OCI-LY1 (cell line): ENCODE measurements at regions not wholly inside any gene's neighbourhood (a gene's known extent, or its start where the extent isn't known, plus 50 kb on each side); places are given as distances from the start of the nearest gene placed in this dataset.

Source experiments
- H2AFZ ChIP-seq: fragments of 200-600 bp; sonication (generic), shearing (Covaris generic); 2 replicates; pipeline ENCODE4 v1.6.0; 2014; ENCODE audit warnings: antibody characterized with exemption, mild to moderate bottlenecking, low read length
- H3F3A ChIP-seq: fragments of 200-600 bp; sonication (generic), shearing (Covaris generic); 2 replicates; pipeline ENCODE4 v1.6.0; 2014; ENCODE audit warnings: mild to moderate bottlenecking, antibody characterized with exemption, low read length, moderate library complexity; ENCODE audit not compliant: insufficient read depth
- H3K27ac ChIP-seq: fragments of 200-600 bp; sonication (generic); 2 replicates; pipeline ENCODE4 v1.5.1; 2014; ENCODE audit warnings: low read length, mixed run types, mild to moderate bottlenecking, low read depth; ENCODE audit not compliant: poor library complexity, severe bottlenecking
- H3K27me3 ChIP-seq: fragments of 200-600 bp; sonication (generic); 2 replicates; pipeline ENCODE4 v1.6.0; 2014; ENCODE audit warnings: antibody characterized with exemption, mild to moderate bottlenecking, low read length, moderate library complexity; ENCODE audit not compliant: insufficient read depth
- H3K36me3 ChIP-seq: fragments of 200-600 bp; sonication (generic); 2 replicates; pipeline ENCODE4 v1.6.1; 2014; ENCODE audit warnings: mild to moderate bottlenecking, antibody characterized with exemption, low read length, moderate library complexity, mixed read lengths; ENCODE audit not compliant: insufficient read depth
- H3K4me1 ChIP-seq: fragments of 200-600 bp; sonication (generic); 2 replicates; pipeline ENCODE4 v1.5.1; 2014; ENCODE audit warnings: mild to moderate bottlenecking, low read length, moderate library complexity; ENCODE audit not compliant: insufficient read depth, severe bottlenecking
- H3K4me2 ChIP-seq: fragments of 200-600 bp; sonication (generic), shearing (Covaris generic); 2 replicates; pipeline ENCODE4 v1.6.1; 2014; ENCODE audit warnings: low read length
- H3K4me3 ChIP-seq: fragments of 200-600 bp; sonication (generic); 2 replicates; pipeline ENCODE4 v1.5.1; 2014; ENCODE audit warnings: low read length, low read depth, mild to moderate bottlenecking, mixed read lengths; ENCODE audit not compliant: poor library complexity, severe bottlenecking
- H3K79me2 ChIP-seq: fragments of 200-600 bp; shearing (Covaris generic); 2 replicates; pipeline ENCODE4 v1.6.1; 2016; ENCODE audit warnings: mixed run types, low read length, mixed read lengths; ENCODE audit not compliant: insufficient read depth
- H3K9ac ChIP-seq: fragments of 200-600 bp; sonication (generic), shearing (Covaris generic); 2 replicates; pipeline ENCODE4 v1.6.1; 2014; ENCODE audit warnings: mild to moderate bottlenecking, low read length, mixed read lengths
- H3K9me2 ChIP-seq: fragments of 200-600 bp; sonication (generic), shearing (Covaris generic); 2 replicates; pipeline ENCODE4 v1.6.1; 2014; ENCODE audit warnings: low read depth, mild to moderate bottlenecking, low read length, mixed read lengths
- H3K9me3 ChIP-seq: fragments of 200-600 bp; shearing (Covaris generic); 2 replicates; pipeline ENCODE4 v1.6.1; 2014; ENCODE audit warnings: low read length, mixed read lengths
- H4K20me1 ChIP-seq: fragments of 200-600 bp; sonication (generic), shearing (Covaris generic); 2 replicates; pipeline ENCODE4 v1.6.0; 2016; ENCODE audit warnings: mild to moderate bottlenecking, low read length; ENCODE audit not compliant: insufficient read depth
- EZH2 ChIP-seq: fragments of 200-600 bp; sonication (generic), shearing (Covaris generic); IDR thresholded peaks from 2 replicates; pipeline ENCODE4 v1.8.0; 2017; ENCODE audit warnings: borderline replicate concordance, mixed run types, mild to moderate bottlenecking, antibody characterized with exemption, low read length, moderate library complexity, mixed read lengths
- TF ChIP-seq, protein P1 (sequence below): fragments of 200-600 bp; sonication (generic), shearing (Covaris generic); IDR thresholded peaks from 2 replicates; pipeline ENCODE4 v1.5.1; 2017; ENCODE audit warnings: mild to moderate bottlenecking, antibody characterized with exemption, low read length, moderate library complexity, mixed read lengths

GRCh38 chr11:32176223-32176934 lies 85.5 kb downstream of the RCN1 start:
- Histone ChIP-seq H3F3A (no peaks in the 10 kb centered on the region), H3K79me2 (no peaks in the 10 kb centered on the region), H3K4me3 (no peak overlapping the region), H3K9ac (no peak overlapping the region), H3K4me2 (no peak overlapping the region), H3K36me3 (no peaks in the 10 kb centered on the region), H2AFZ (no peak overlapping the region), H3K9me2 (no peaks in the 10 kb centered on the region), H4K20me1 (no peaks in the 10 kb centered on the region), H3K4me1 (no peaks in the 10 kb centered on the region), H3K27ac (no peak overlapping the region), H3K27me3 (no peaks in the 10 kb centered on the region), H3K9me3 (no peaks in the 10 kb centered on the region)
- no peak for TF ChIP-seq EZH2
- TF ChIP-seq, protein P1, sequence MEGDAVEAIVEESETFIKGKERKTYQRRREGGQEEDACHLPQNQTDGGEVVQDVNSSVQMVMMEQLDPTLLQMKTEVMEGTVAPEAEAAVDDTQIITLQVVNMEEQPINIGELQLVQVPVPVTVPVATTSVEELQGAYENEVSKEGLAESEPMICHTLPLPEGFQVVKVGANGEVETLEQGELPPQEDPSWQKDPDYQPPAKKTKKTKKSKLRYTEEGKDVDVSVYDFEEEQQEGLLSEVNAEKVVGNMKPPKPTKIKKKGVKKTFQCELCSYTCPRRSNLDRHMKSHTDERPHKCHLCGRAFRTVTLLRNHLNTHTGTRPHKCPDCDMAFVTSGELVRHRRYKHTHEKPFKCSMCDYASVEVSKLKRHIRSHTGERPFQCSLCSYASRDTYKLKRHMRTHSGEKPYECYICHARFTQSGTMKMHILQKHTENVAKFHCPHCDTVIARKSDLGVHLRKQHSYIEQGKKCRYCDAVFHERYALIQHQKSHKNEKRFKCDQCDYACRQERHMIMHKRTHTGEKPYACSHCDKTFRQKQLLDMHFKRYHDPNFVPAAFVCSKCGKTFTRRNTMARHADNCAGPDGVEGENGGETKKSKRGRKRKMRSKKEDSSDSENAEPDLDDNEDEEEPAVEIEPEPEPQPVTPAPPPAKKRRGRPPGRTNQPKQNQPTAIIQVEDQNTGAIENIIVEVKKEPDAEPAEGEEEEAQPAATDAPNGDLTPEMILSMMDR: peak; percentile 78

GRCh38 chr11:32178692-32179091 lies 87.8 kb downstream of the RCN1 start:
- Histone ChIP-seq H3K4me2 (no peak overlapping the region), H3K9me2 (no peaks in the 10 kb centered on the region), H3K36me3 (no peaks in the 10 kb centered on the region), H3F3A (no peaks in the 10 kb centered on the region), H3K4me1 (no peaks in the 10 kb centered on the region), H3K9ac (no peak overlapping the region), H2AFZ (no peak overlapping the region), H3K27ac (no peak overlapping the region), H3K79me2 (no peaks in the 10 kb centered on the region), H3K27me3 (no peaks in the 10 kb centered on the region), H4K20me1 (no peaks in the 10 kb centered on the region), H3K4me3 (no peak overlapping the region), H3K9me3 (no peaks in the 10 kb centered on the region)
- TF ChIP-seq EZH2: no peak
- TF ChIP-seq, protein P1: no peak

DNA sequence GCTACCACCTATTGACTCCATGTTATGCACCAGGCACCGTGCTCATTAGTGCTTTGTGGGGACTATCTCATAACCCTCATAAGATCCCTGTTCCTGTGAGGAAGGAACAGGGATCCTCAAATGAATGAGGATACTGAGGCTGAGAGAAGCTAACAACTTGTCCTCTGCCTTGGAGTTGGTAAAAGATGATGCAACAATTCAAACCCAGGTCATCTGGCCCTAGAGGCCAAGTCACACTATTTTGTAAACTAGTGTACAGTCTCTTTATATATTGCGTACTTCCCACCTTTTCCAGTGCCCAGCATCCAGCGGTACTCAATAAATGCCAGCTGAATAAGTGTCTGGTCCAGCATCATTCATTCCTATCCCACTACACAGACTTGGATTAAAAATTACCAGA lies 92.6 kb downstream of the RCN1 start:
- H2AFZ ChIP-seq: no peak overlapping the region

More for the DNA sequence above, 92.6 kb downstream of the RCN1 start:
- H3F3A ChIP-seq: no peaks in the 10 kb centered on the region
- no peak overlapping the region for H3K9ac ChIP-seq
- H3K27ac ChIP-seq: no peak overlapping the region
- TF ChIP-seq, protein P1: no peak
- TF ChIP-seq EZH2: no peak
- H3K79me2 ChIP-seq: no peaks in the 10 kb centered on the region
- H3K4me2 ChIP-seq: no peak overlapping the region
- no peaks in the 10 kb centered on the region for H3K9me2 ChIP-seq
- H3K9me3 ChIP-seq: no peaks in the 10 kb centered on the region
- no peaks in the 10 kb centered on the region for H3K4me1 ChIP-seq
- H3K27me3 ChIP-seq: no peaks in the 10 kb centered on the region
- H4K20me1 ChIP-seq: no peaks in the 10 kb centered on the region
- no peaks in the 10 kb centered on the region for H3K36me3 ChIP-seq
- H3K4me3 ChIP-seq: no peak overlapping the region
